A673 (cell line): ENCODE measurements at regions not wholly inside any gene's neighbourhood (a gene's known extent, or its start where the extent isn't known, plus 50 kb on each side); places are given as distances from the start of the nearest gene placed in this dataset.

ENCODE experiments used
- EZH2 ChIP-seq: fragments of 200-600 bp; sonication (generic); IDR thresholded peaks from 2 replicates; pipeline ENCODE4 v1.6.1; 2017; ENCODE audit warnings: borderline replicate concordance, low read depth, mild to moderate bottlenecking, mixed read lengths, antibody characterized with exemption, low read length; ENCODE audit not compliant: poor library complexity, severe bottlenecking
- TF ChIP-seq, protein P1 (sequence below): fragments of 300-800, 200-600 bp; sonication (generic); conservative IDR thresholded peaks from 2 replicates; pipeline ENCODE4 v1.5.1; 2017; ENCODE audit warnings: low read depth, mild to moderate bottlenecking, antibody characterized with exemption, low read length, moderate library complexity, mixed read lengths

GRCh38 chr21:35652872-35653271 lies 407.5 kb downstream of the SETD4 start:
- no peak for TF ChIP-seq EZH2
- TF ChIP-seq, protein P1, sequence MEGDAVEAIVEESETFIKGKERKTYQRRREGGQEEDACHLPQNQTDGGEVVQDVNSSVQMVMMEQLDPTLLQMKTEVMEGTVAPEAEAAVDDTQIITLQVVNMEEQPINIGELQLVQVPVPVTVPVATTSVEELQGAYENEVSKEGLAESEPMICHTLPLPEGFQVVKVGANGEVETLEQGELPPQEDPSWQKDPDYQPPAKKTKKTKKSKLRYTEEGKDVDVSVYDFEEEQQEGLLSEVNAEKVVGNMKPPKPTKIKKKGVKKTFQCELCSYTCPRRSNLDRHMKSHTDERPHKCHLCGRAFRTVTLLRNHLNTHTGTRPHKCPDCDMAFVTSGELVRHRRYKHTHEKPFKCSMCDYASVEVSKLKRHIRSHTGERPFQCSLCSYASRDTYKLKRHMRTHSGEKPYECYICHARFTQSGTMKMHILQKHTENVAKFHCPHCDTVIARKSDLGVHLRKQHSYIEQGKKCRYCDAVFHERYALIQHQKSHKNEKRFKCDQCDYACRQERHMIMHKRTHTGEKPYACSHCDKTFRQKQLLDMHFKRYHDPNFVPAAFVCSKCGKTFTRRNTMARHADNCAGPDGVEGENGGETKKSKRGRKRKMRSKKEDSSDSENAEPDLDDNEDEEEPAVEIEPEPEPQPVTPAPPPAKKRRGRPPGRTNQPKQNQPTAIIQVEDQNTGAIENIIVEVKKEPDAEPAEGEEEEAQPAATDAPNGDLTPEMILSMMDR: peak; percentile 25; the same call in 1 of the 2 replicates
